ENCODE measurements at regions not wholly inside any gene's neighbourhood (a gene's known extent, or its start where the extent isn't known, plus 50 kb on each side); places are given as distances from the start of the nearest gene placed in this dataset.

- Histone ChIP-seq H3K4me3 (ENCODE audit: low read depth, low read length) (no peak overlapping the region), H3K27me3 (ENCODE audit: control insufficient read depth, insufficient read depth, low read length) (no peaks in the 10 kb centered on the region), H3K36me3 (ENCODE audit: control insufficient read depth, insufficient read depth, low read length) (no peaks in the 10 kb centered on the region)
- POLR2A ChIA-PET = no interaction called here
- TF ChIP-seq, protein P1, sequence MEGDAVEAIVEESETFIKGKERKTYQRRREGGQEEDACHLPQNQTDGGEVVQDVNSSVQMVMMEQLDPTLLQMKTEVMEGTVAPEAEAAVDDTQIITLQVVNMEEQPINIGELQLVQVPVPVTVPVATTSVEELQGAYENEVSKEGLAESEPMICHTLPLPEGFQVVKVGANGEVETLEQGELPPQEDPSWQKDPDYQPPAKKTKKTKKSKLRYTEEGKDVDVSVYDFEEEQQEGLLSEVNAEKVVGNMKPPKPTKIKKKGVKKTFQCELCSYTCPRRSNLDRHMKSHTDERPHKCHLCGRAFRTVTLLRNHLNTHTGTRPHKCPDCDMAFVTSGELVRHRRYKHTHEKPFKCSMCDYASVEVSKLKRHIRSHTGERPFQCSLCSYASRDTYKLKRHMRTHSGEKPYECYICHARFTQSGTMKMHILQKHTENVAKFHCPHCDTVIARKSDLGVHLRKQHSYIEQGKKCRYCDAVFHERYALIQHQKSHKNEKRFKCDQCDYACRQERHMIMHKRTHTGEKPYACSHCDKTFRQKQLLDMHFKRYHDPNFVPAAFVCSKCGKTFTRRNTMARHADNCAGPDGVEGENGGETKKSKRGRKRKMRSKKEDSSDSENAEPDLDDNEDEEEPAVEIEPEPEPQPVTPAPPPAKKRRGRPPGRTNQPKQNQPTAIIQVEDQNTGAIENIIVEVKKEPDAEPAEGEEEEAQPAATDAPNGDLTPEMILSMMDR (IDR thresholded peaks at IDR 0.05; ENCODE audit: insufficient read depth, low read depth, low read length) = no peak
- CTCF ChIA-PET = no interaction called here
- DNase-seq (ENCODE audit: low read depth) = no peak
These were observed 64.8 kb downstream of the SOX1 start for GRCh38 chr13:112131713-112132113.

- TF ChIP-seq, protein P1 (IDR thresholded peaks at IDR 0.05; ENCODE audit: insufficient read depth, low read depth, low read length) = no peak
- Histone ChIP-seq H3K4me3 (ENCODE audit: low read depth, low read length) (no peak overlapping the region), H3K27me3 (ENCODE audit: control insufficient read depth, insufficient read depth, low read length) (no peaks in the 10 kb centered on the region), H3K36me3 (ENCODE audit: control insufficient read depth, insufficient read depth, low read length) (no peaks in the 10 kb centered on the region)
- no peak for DNase-seq (ENCODE audit: low read depth)
- CTCF ChIA-PET = no interaction called here
- POLR2A ChIA-PET = no interaction called here
These were observed 65.2 kb downstream of the SOX1 start for GRCh38 chr13:112132142-112132541.

DNA sequence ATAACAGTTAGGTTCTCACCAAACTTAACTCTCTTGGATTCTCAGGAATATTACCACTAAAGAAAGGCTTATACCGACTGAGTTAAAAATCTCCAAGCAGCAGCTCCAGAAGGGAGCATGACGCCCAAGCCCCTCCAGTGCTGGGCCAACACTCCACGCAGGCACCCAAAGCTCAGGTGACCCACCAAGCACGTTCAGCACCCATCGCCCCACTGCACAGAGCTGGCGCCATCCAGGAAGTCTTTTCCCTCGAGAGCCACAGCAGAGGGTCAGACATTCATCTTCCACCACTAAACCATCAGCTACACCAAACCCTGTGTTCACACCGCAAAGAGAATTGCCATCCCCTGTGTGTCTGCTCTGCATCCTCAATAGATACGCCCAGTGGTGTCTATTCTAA, 65.7 kb downstream of the SOX1 start:
- no peak for DNase-seq (ENCODE audit: low read depth)
- ChIA-PET POLR2A (no interaction called here), CTCF (no interaction called here)
- Histone ChIP-seq H3K4me3 (ENCODE audit: low read depth, low read length) (no peak overlapping the region), H3K36me3 (ENCODE audit: control insufficient read depth, insufficient read depth, low read length) (no peaks in the 10 kb centered on the region), H3K27me3 (ENCODE audit: control insufficient read depth, insufficient read depth, low read length) (no peaks in the 10 kb centered on the region)
- TF ChIP-seq, protein P1 (IDR thresholded peaks at IDR 0.05; ENCODE audit: insufficient read depth, low read depth, low read length) = no peak

- Histone ChIP-seq H3K4me3 (ENCODE audit: low read depth, low read length) (no peak overlapping the region), H3K27me3 (ENCODE audit: control insufficient read depth, insufficient read depth, low read length) (no peaks in the 10 kb centered on the region), H3K36me3 (ENCODE audit: control insufficient read depth, insufficient read depth, low read length) (no peaks in the 10 kb centered on the region)
- ChIA-PET POLR2A (no interaction called here), CTCF (no interaction called here)
- TF ChIP-seq, protein P1 (IDR thresholded peaks at IDR 0.05; ENCODE audit: insufficient read depth, low read depth, low read length) = no peak
- no peak for DNase-seq (ENCODE audit: low read depth)
These were observed 66.8 kb downstream of the SOX1 start for GRCh38 chr13:112133499-112134390.

DNA sequence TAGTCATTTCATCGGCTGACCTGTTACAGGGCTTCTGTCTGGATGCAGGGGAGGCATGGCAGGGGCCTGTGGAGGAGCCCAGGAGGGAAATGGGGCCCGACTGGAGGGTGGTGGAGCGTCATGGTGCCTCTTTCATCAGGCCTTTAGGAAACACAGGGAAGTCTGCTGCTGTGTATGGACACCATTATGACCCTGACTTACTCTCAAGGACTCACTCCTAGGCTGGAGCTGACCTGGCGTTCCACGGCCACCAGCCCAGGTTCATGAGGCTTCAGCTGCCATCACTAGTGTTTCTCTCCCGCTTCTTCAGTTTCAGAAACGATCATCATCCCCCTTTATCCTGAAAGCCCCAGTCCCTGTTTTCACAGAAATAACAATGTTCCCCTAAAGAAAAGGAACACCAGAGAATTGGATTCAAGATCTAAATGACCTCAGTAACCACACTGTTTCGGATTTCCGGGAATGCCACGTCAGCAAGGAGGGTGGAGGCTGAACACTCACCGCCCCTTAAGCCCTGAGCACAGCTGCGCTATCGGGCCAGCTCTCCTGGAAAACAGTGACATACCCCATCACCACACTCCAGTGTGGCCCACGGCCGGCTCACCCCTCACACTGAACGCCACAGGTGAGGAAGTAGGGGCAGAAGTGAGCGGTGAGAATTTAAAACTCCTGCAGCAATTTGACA, 67.6 kb downstream of the SOX1 start:
- TF ChIP-seq, protein P1 (IDR thresholded peaks at IDR 0.05; ENCODE audit: insufficient read depth, low read depth, low read length) = no peak
- no peaks in the 10 kb centered on the region for H3K27me3 ChIP-seq (ENCODE audit: control insufficient read depth, insufficient read depth, low read length)
- no peak for DNase-seq (ENCODE audit: low read depth)
- ChIA-PET CTCF (no interaction called here), POLR2A (no interaction called here)
- no peak overlapping the region for H3K4me3 ChIP-seq (ENCODE audit: low read depth, low read length)
- H3K36me3 ChIP-seq (ENCODE audit: control insufficient read depth, insufficient read depth, low read length) = no peaks in the 10 kb centered on the region
